ENCODE measurements at regions not wholly inside any gene's neighbourhood (a gene's known extent, or its start where the extent isn't known, plus 50 kb on each side); places are given as distances from the start of the nearest gene placed in this dataset.

- TF ChIP-seq, protein P1, sequence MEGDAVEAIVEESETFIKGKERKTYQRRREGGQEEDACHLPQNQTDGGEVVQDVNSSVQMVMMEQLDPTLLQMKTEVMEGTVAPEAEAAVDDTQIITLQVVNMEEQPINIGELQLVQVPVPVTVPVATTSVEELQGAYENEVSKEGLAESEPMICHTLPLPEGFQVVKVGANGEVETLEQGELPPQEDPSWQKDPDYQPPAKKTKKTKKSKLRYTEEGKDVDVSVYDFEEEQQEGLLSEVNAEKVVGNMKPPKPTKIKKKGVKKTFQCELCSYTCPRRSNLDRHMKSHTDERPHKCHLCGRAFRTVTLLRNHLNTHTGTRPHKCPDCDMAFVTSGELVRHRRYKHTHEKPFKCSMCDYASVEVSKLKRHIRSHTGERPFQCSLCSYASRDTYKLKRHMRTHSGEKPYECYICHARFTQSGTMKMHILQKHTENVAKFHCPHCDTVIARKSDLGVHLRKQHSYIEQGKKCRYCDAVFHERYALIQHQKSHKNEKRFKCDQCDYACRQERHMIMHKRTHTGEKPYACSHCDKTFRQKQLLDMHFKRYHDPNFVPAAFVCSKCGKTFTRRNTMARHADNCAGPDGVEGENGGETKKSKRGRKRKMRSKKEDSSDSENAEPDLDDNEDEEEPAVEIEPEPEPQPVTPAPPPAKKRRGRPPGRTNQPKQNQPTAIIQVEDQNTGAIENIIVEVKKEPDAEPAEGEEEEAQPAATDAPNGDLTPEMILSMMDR (IDR thresholded peaks at IDR 0.05) = no peak
- no peak for TF ChIP-seq ATF3 (CRISPR knock-in tag; conservative IDR thresholded peaks at IDR 0.05)
- TF ChIP-seq TP53 (CRISPR knock-in tag; IDR thresholded peaks at IDR 0.05) = no peak
Observed at GRCh38 chr5:110917161-110917875, 154.2 kb upstream of the TSLP start.
